Breast epithelium (tissue), 4 donors: ENCODE measurements at regions not wholly inside any gene's neighbourhood (a gene's known extent, or its start where the extent isn't known, plus 50 kb on each side); places are given as distances from the start of the nearest gene placed in this dataset.

Source experiments
- DNase-seq, 2 donors: peaks; one replicate each; pipeline ENCODE4 v3.0.0-alpha.2; 2019; ENCODE audit warnings: low spot score in 2 of 2
- H3K27ac ChIP-seq, 2 donors: fragments of 200-600 bp; sonication (generic) in 1 of 2; one replicate each; pipeline ENCODE4 v1.5.1; 2016 to 2019; ENCODE audit warnings: mild to moderate bottlenecking in 1 of 2
- H3K27me3 ChIP-seq, 2 donors: fragments of 200-600 bp; sonication (generic) in 1 of 2; one replicate each; pipeline versions ENCODE4 v1.5.1 to v1.6.0; 2017 to 2019; ENCODE audit warnings: control low read depth in 1 of 2, mild to moderate bottlenecking in 1 of 2
- H3K36me3 ChIP-seq: fragments of 200-600 bp; one replicate; pipeline ENCODE4 v1.5.1; 2019
- H3K4me1 ChIP-seq, 2 donors: fragments of 200-600 bp; sonication (generic); one replicate each; pipeline ENCODE4 v1.5.1; 2016 to 2019; ENCODE audit warnings: control low read depth in 1 of 2
- H3K4me3 ChIP-seq, 3 donors: fragments of 200-600 bp; sonication (generic); 1 replicate in 2 of 3; 2 replicates in 1 of 3; pipeline ENCODE4 v1.5.1; 2016 to 2019; ENCODE audit warnings: mild to moderate bottlenecking in 3 of 3, moderate library complexity in 2 of 3
- H3K9me3 ChIP-seq, 2 donors: fragments of 200-600 bp; sonication (generic) in 1 of 2; one replicate each; pipeline ENCODE4 v1.5.1; 2016 to 2019; ENCODE audit warnings: control low read depth in 1 of 2
- CTCF ChIP-seq, 3 donors: fragments of 450-650 bp; IDR thresholded peaks; one replicate each; pipeline ENCODE4 v1.5.1; 2016 to 2017; ENCODE audit warnings: antibody characterized with exemption in 3 of 3, mild to moderate bottlenecking in 3 of 3, moderate library complexity in 3 of 3
- POLR2A ChIP-seq: fragments of 450-650 bp; IDR thresholded peaks from one replicate; pipeline ENCODE4 v1.6.1; 2016; ENCODE audit warnings: antibody characterized with exemption, mild to moderate bottlenecking, moderate library complexity
- POLR2AphosphoS5 ChIP-seq, 3 donors: sonication (generic); formaldehyde crosslinking; IDR thresholded peaks; one replicate each; pipeline ENCODE4 v1.6.1; 2017; ENCODE audit warnings: antibody characterized with exemption in 3 of 3
- intact Hi-C: fragments of 100-400 bp; cut with DNase I; formaldehyde crosslinking; loops from one replicate; pipeline ENCODE4 v1.15.1; 2023; ENCODE audit warnings: low total_unique reads

GRCh38 chr1:71157151-71157550 lies 76.3 kb upstream of the ZRANB2 start:
- H3K27me3 ChIP-seq = no peaks in the 10 kb centered on the region
- H3K9me3 ChIP-seq = peaks cover 0 to 7% of the 10 kb centered on the region in 2 donors
- H3K27ac ChIP-seq = no peak overlapping the region
- DNase-seq = no peak
- no peak for TF ChIP-seq POLR2AphosphoS5 (IDR thresholded peaks at IDR 0.05)
- no peak for TF ChIP-seq CTCF (IDR thresholded peaks at IDR 0.05)
- no peak for TF ChIP-seq POLR2A
- H3K4me3 ChIP-seq = no peak overlapping the region
- H3K36me3 ChIP-seq = no peaks in the 10 kb centered on the region
- intact Hi-C loops = no loop called here
- H3K4me1 ChIP-seq = no peaks in the 10 kb centered on the region

GRCh38 chr1:71156590-71156989 lies 75.8 kb upstream of the ZRANB2 start:
- no peak overlapping the region for H3K4me3 ChIP-seq
- H3K27me3 ChIP-seq = no peaks in the 10 kb centered on the region
- H3K9me3 ChIP-seq = peaks cover 0 to 11% of the 10 kb centered on the region in 2 donors
- DNase-seq = no peak
- no peaks in the 10 kb centered on the region for H3K4me1 ChIP-seq
- TF ChIP-seq CTCF (IDR thresholded peaks at IDR 0.05) (no peak), POLR2A (no peak), POLR2AphosphoS5 (IDR thresholded peaks at IDR 0.05) (no peak)
- intact Hi-C loops = no loop called here
- H3K27ac ChIP-seq = no peak overlapping the region
- H3K36me3 ChIP-seq = no peaks in the 10 kb centered on the region

- DNase-seq = no peak
- H3K27me3 ChIP-seq = no peaks in the 10 kb centered on the region
- no peaks in the 10 kb centered on the region for H3K36me3 ChIP-seq
- no peak overlapping the region for H3K4me3 ChIP-seq
- no peak for TF ChIP-seq CTCF (IDR thresholded peaks at IDR 0.05)
- TF ChIP-seq POLR2AphosphoS5 (IDR thresholded peaks at IDR 0.05) = no peak
- no peak for TF ChIP-seq POLR2A
- H3K27ac ChIP-seq = no peak overlapping the region
- H3K9me3 ChIP-seq = peaks cover 3 to 11% of the 10 kb centered on the region in 2 donors
- intact Hi-C loops = no loop called here
- H3K4me1 ChIP-seq = no peaks in the 10 kb centered on the region
Observed at GRCh38 chr1:71154429-71154828, 73.6 kb upstream of the ZRANB2 start.

- Histone ChIP-seq H3K27ac (no peak overlapping the region), H3K4me3 (no peak overlapping the region), H3K36me3 (no peaks in the 10 kb centered on the region), H3K4me1 (no peaks in the 10 kb centered on the region), H3K27me3 (no peaks in the 10 kb centered on the region), H3K9me3 (peaks cover 3 to 11% of the 10 kb centered on the region in 2 donors)
- DNase-seq = no peak
- intact Hi-C loops = no loop called here
- no peak for TF ChIP-seq POLR2AphosphoS5 (IDR thresholded peaks at IDR 0.05)
- no peak for TF ChIP-seq CTCF (IDR thresholded peaks at IDR 0.05)
- no peak for TF ChIP-seq POLR2A
Observed at GRCh38 chr1:71153826-71154225, 73.0 kb upstream of the ZRANB2 start.

GRCh38 chr1:71147637-71148360 lies 67.0 kb upstream of the ZRANB2 start:
- intact Hi-C loops = no loop called here
- DNase-seq = no peak
- Histone ChIP-seq H3K36me3 (no peaks in the 10 kb centered on the region), H3K9me3 (peaks cover 7 to 18% of the 10 kb centered on the region in 2 donors), H3K27ac (no peak overlapping the region), H3K27me3 (no peaks in the 10 kb centered on the region), H3K4me1 (no peaks in the 10 kb centered on the region), H3K4me3 (no peak overlapping the region)
- no peak for TF ChIP-seq CTCF (IDR thresholded peaks at IDR 0.05)
- no peak for TF ChIP-seq POLR2A
- no peak for TF ChIP-seq POLR2AphosphoS5 (IDR thresholded peaks at IDR 0.05)
